SK-N-SH (cell line): ENCODE measurements at regions not wholly inside any gene's neighbourhood (a gene's known extent, or its start where the extent isn't known, plus 50 kb on each side); places are given as distances from the start of the nearest gene placed in this dataset.

Experiments used
- CTCF ChIA-PET: fragments of 300-600, 350-600 bp; formaldehyde crosslinking; extraction: SDS; loops from one replicate; lab custom pipeline; 2021; lab: Yijun Ruan, JAX
- POLR2A ChIA-PET: fragments of 350-600 bp; sonication (Branson Sonifier 250); formaldehyde crosslinking; extraction: SDS; loops from one replicate; lab custom pipeline; 2020; ENCODE audit warnings: antibody characterized with exemption, inconsistent platforms; lab: Yijun Ruan, JAX
- DNase-seq: peaks from one replicate; pipeline ENCODE4 v3.0.0; 2012
- H2AFZ ChIP-seq: fragments of 200-600 bp; sonication (generic); 2 replicates; pipeline ENCODE4 v1.8.1; 2016; ENCODE audit warnings: antibody characterized with exemption, mild to moderate bottlenecking, low read depth
- H3F3A ChIP-seq: fragments of 200-600 bp; sonication (generic); replicated peaks from 2 replicates; pipeline ENCODE3; 2016; ENCODE audit warnings: antibody characterized with exemption, mild to moderate bottlenecking; ENCODE audit not compliant: insufficient read depth
- H3K27ac ChIP-seq, 2 experiments: fragments of 200-500 bp in 1 of 2; fragments of 200-600 bp in 1 of 2; sonication (Bioruptor generic) in 1 of 2; sonication (generic), shearing (Covaris generic) in 1 of 2; 2 replicates each; pipeline versions ENCODE4 v1.5.1 to v1.6.1; 2014 to 2016; ENCODE audit warnings: low read depth in 2 of 2, inconsistent platforms in 1 of 2, low read length in 1 of 2, mild to moderate bottlenecking in 1 of 2, mixed read lengths in 1 of 2
- H3K27me3 ChIP-seq: fragments of 200-600 bp; sonication (generic), shearing (Covaris generic); 2 replicates; pipeline ENCODE4 v1.6.1; 2016; ENCODE audit warnings: mixed run types; ENCODE audit not compliant: insufficient read depth
- H3K36me3 ChIP-seq, 2 experiments: fragments of 200-500 bp in 1 of 2; fragments of 200-600 bp in 1 of 2; sonication (Bioruptor generic) in 1 of 2; sonication (generic) in 1 of 2; replicated peaks in 1 of 2; 2 replicates each; pipeline versions ENCODE3 to v1.5.1; 2014 to 2016; ENCODE audit warnings: low read length in 1 of 2, mild to moderate bottlenecking in 1 of 2; ENCODE audit not compliant: insufficient read depth in 2 of 2, control insufficient read depth in 1 of 2
- H3K4me1 ChIP-seq, 2 experiments: fragments of 200-500 bp in 1 of 2; fragments of 200-600 bp in 1 of 2; sonication (Bioruptor generic) in 1 of 2; sonication (generic), shearing (Covaris generic) in 1 of 2; 2 replicates each; pipeline versions ENCODE4 v1.5.1 to v1.6.1; 2014 to 2016; ENCODE audit warnings: low read depth in 1 of 2, low read length in 1 of 2, mixed run types in 1 of 2; ENCODE audit not compliant: insufficient read depth in 2 of 2, control insufficient read depth in 1 of 2
- H3K4me2 ChIP-seq: fragments of 200-600 bp; sonication (generic), shearing (Covaris generic); 2 replicates; pipeline ENCODE4 v1.6.1; 2017; ENCODE audit warnings: mixed run types
- H3K4me3 ChIP-seq, 2 experiments: fragments of 200-500 bp in 1 of 2; fragments of 200-600 bp in 1 of 2; sonication (Bioruptor generic) in 1 of 2; sonication (generic), shearing (Covaris generic) in 1 of 2; 2 replicates each; pipeline versions ENCODE4 v1.5.1 to v1.8.1; 2014 to 2016; ENCODE audit warnings: low read depth in 2 of 2, inconsistent platforms in 1 of 2, low read length in 1 of 2, mild to moderate bottlenecking in 1 of 2, mixed read lengths in 1 of 2, moderate library complexity in 1 of 2
- H3K79me2 ChIP-seq: fragments of 200-600 bp; sonication (generic); 2 replicates; pipeline ENCODE4 v1.8.1; 2017; ENCODE audit warnings: mild to moderate bottlenecking; ENCODE audit not compliant: insufficient read depth
- H3K9ac ChIP-seq: fragments of 200-600 bp; sonication (generic); 2 replicates; pipeline ENCODE4 v1.6.1; 2017; ENCODE audit warnings: mixed run types
- H3K9me2 ChIP-seq: fragments of 200-600 bp; sonication (generic); 2 replicates; pipeline ENCODE4 v1.6.1; 2017; ENCODE audit warnings: mixed run types
- H3K9me3 ChIP-seq: fragments of 200-600 bp; sonication (generic); 2 replicates; pipeline ENCODE4 v1.6.1; 2017; ENCODE audit warnings: mixed run types, mild to moderate bottlenecking, moderate library complexity
- H4K20me1 ChIP-seq: fragments of 200-600 bp; sonication (generic); 2 replicates; pipeline ENCODE4 v1.6.1; 2017; ENCODE audit warnings: mild to moderate bottlenecking, mixed run types; ENCODE audit not compliant: insufficient read depth
- ELF1 ChIP-seq: IDR thresholded peaks from 2 replicates; pipeline ENCODE4 v1.4.0; 2012
- EZH2phosphoT487 ChIP-seq: fragments of 200-600 bp; sonication (generic); IDR thresholded peaks from 2 replicates; pipeline ENCODE4 v1.6.1; 2017; ENCODE audit warnings: low read depth, mixed run types, mild to moderate bottlenecking, antibody characterized with exemption, moderate library complexity, borderline replicate concordance
- FOXM1 ChIP-seq: IDR thresholded peaks from 2 replicates; pipeline ENCODE4 v1.4.0; 2012; ENCODE audit warnings: low read depth, mild to moderate bottlenecking
- NFIC ChIP-seq: IDR thresholded peaks from 2 replicates; pipeline ENCODE4 v1.4.0; 2012; ENCODE audit warnings: borderline replicate concordance
- NRF1 ChIP-seq: IDR thresholded peaks from 2 replicates; pipeline ENCODE4 v1.6.1; 2012; ENCODE audit warnings: low read depth, mild to moderate bottlenecking, low read length
- PBX3 ChIP-seq: IDR thresholded peaks from 2 replicates; pipeline ENCODE4; 2012
- POLR2AphosphoS5 ChIP-seq: IDR thresholded peaks from 2 replicates; pipeline ENCODE4 v1.6.1; 2012; ENCODE audit warnings: low read depth, low read length
- RFX5 ChIP-seq: IDR thresholded peaks from 2 replicates; pipeline ENCODE4 v1.6.1; 2012; ENCODE audit warnings: mild to moderate bottlenecking, improper control_type of control experiment, low read length
- RXRA ChIP-seq: IDR thresholded peaks from 2 replicates; pipeline ENCODE4 v1.4.0; 2012; ENCODE audit warnings: low read depth, mild to moderate bottlenecking, borderline replicate concordance
- TEAD4 ChIP-seq: IDR thresholded peaks from 2 replicates; pipeline ENCODE4 v1.4.0; 2012; ENCODE audit warnings: mild to moderate bottlenecking, borderline replicate concordance; ENCODE audit not compliant: insufficient read depth
- USF1 ChIP-seq: IDR thresholded peaks from 2 replicates; pipeline ENCODE4 v1.4.0; 2012; ENCODE audit warnings: low read depth, borderline replicate concordance
- YY1 ChIP-seq: IDR thresholded peaks from 2 replicates; pipeline ENCODE4 v1.4.0; 2012; ENCODE audit warnings: low read depth, mild to moderate bottlenecking
- WGBS: methylation state at CpG from one replicate; pipeline ENCODE4 v1.1.6; 2017; ENCODE audit warnings: low lambda C conversion rate; 5-methylcytosine and 5-hydroxymethylcytosine counted together
- TF ChIP-seq, protein P1 (sequence below): IDR thresholded peaks from 2 replicates; pipeline ENCODE4 v1.6.1; 2012; ENCODE audit warnings: mild to moderate bottlenecking, low read depth, low read length, moderate library complexity

- no peak overlapping the region for H3K27ac ChIP-seq
- no peaks in the 10 kb centered on the region for H3K9me3 ChIP-seq
- POLR2A ChIA-PET = no interaction called here
- DNase-seq = no peak
- no peak overlapping the region for H2AFZ ChIP-seq
- H4K20me1 ChIP-seq = no peaks in the 10 kb centered on the region
- H3K4me2 ChIP-seq = no peak overlapping the region
- CTCF ChIA-PET = no interaction called here
- H3F3A ChIP-seq = no peaks in the 10 kb centered on the region
- H3K9me2 ChIP-seq = no peaks in the 10 kb centered on the region
- no peak overlapping the region for H3K9ac ChIP-seq
- no peak overlapping the region for H3K4me3 ChIP-seq
- H3K27me3 ChIP-seq = no peaks in the 10 kb centered on the region; the same call in 1 of the 2 replicates
- H3K4me1 ChIP-seq = 0 out of 4 replicates have a peak, but pooled peaks cover 0 to 7% of the 10 kb centered on the region in 2 experiments
- WGBS = 82% methylated on average over 3 of the region's 3 CpGs
- H3K36me3 ChIP-seq = no peaks in the 10 kb centered on the region
- TF ChIP-seq POLR2AphosphoS5 (no peak), NFIC (no peak), YY1 (no peak), PBX3 (no peak), EZH2phosphoT487 (no peak), USF1 (no peak), ELF1 (no peak), RXRA (no peak), FOXM1 (no peak), RFX5 (no peak), NRF1 (no peak), TEAD4 (no peak)
- TF ChIP-seq, protein P1, sequence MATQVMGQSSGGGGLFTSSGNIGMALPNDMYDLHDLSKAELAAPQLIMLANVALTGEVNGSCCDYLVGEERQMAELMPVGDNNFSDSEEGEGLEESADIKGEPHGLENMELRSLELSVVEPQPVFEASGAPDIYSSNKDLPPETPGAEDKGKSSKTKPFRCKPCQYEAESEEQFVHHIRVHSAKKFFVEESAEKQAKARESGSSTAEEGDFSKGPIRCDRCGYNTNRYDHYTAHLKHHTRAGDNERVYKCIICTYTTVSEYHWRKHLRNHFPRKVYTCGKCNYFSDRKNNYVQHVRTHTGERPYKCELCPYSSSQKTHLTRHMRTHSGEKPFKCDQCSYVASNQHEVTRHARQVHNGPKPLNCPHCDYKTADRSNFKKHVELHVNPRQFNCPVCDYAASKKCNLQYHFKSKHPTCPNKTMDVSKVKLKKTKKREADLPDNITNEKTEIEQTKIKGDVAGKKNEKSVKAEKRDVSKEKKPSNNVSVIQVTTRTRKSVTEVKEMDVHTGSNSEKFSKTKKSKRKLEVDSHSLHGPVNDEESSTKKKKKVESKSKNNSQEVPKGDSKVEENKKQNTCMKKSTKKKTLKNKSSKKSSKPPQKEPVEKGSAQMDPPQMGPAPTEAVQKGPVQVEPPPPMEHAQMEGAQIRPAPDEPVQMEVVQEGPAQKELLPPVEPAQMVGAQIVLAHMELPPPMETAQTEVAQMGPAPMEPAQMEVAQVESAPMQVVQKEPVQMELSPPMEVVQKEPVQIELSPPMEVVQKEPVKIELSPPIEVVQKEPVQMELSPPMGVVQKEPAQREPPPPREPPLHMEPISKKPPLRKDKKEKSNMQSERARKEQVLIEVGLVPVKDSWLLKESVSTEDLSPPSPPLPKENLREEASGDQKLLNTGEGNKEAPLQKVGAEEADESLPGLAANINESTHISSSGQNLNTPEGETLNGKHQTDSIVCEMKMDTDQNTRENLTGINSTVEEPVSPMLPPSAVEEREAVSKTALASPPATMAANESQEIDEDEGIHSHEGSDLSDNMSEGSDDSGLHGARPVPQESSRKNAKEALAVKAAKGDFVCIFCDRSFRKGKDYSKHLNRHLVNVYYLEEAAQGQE = no peak
- TF ChIP-seq, all 33 proteins: peak for 0
- no peaks in the 10 kb centered on the region for H3K79me2 ChIP-seq
Measured at GRCh38 chr20:34163307-34163706, 51.3 kb upstream of the EIF2S2 start.
